GM12874 (cell line): ENCODE measurements at regions not wholly inside any gene's neighbourhood (a gene's known extent, or its start where the extent isn't known, plus 50 kb on each side); places are given as distances from the start of the nearest gene placed in this dataset.

Experiments used
- CTCF ChIP-seq: IDR thresholded peaks from 2 replicates; pipeline ENCODE4 v1.5.1; 2011; ENCODE audit warnings: low read depth, mild to moderate bottlenecking, control low read depth, low read length, moderate library complexity; ENCODE audit not compliant: insufficient read depth

DNA sequence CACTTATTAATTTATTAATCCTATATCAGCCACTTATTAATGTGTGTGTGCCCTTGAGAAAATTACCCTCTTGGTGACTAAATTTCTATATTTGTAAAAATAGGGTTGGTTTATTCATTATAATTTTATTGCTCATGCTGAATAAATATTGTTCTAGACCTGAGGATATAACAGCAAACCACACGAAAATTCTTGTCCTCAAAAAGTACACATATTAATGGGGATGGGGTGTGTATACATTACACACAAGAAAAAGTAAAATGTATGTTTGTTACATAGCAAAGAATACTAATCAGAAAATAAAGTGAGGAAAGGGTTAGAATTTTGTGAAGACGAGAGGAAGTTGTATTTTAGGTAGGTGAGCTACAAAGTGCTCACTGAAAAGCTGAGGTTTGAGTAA is 1068.9 kb upstream of the RAG2 start:
- TF ChIP-seq CTCF, result no peak

DNA sequence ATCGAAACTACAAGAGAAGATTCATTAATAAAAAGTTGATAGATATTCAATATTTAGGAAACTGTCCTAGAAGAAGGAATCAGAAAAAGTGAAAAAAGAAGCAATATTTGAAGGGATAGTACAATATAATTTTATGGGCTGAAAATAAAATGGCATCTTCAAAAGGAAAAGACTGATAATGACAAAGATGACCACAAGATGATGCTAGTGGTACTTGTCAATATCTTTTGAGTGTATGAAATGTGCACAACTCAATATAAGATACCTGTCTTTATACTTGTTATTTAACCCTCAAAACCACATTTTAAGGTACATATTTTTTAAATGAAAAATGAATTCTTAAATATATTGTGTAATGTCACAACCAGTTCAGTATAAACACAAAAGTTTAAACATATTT is 1059.6 kb upstream of the RAG2 start:
- TF ChIP-seq CTCF, result no peak

- no peak for TF ChIP-seq CTCF
Observed at GRCh38 chr11:37647767-37648166, 1049.7 kb upstream of the RAG2 start.

GRCh38 chr11:37643968-37644367 is 1045.9 kb upstream of the RAG2 start:
- TF ChIP-seq CTCF, result no peak

DNA sequence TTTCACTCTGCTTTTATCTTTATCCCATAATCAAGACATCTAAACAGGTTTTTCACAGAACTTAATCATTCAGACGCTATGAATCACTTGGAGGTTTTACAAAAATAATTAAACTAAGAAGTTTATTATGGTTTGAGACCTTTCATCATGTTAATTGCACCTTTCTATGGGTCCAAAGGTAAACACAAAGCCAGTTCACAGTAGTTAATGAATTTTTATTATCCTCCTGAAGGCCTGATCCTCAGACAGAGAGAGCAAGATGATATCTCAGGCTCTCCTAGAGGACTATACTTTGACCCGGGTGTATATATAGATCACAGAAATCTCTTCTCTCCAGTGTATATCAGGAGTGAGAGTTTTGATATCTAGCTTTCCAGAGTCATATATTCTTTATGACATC is 1044.3 kb upstream of the RAG2 start:
- TF ChIP-seq CTCF, result no peak

DNA sequence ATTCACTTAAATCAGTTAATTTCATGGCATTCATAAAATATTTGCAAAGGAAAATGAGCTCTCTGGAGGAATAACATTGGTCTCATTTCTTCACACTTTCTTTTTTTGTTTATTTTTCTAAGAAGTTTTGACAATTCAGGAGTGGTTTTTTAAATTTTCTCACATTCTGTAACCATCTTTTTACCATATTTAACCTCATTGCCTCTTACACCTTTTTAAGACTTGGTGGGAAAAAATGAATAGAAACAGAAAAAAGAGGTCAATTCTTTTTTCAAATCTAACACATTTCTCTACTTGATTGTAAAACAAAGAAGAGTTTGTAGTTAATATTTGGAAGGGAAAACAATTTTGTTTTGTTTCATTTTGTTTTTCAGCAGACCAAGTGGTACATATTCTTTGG is 1034.7 kb upstream of the RAG2 start:
- no peak for TF ChIP-seq CTCF

DNA sequence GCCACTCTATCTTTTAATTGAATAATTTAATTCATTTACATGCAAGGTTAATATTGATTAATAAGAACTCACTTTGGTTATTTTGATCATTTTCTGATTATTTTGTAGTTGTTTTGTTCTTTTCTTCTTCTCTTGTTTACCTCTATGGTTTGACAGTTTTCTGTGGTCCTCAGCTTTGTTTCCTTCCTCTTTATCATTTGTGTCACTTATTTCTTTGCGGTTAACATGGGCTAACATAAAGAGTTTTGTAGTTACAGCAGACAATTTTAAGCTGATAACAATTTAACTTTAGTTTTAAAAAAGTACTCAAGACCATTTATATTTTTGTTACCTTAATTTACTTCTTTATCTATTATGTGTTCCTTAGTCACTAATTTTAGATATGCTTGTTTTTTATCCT is 1032.8 kb upstream of the RAG2 start:
- no peak for TF ChIP-seq CTCF

GRCh38 chr11:37623778-37624177 is 1025.7 kb upstream of the RAG2 start:
- TF ChIP-seq CTCF, result no peak
